ENCODE measurements at regions not wholly inside any gene's neighbourhood (a gene's known extent, or its start where the extent isn't known, plus 50 kb on each side); places are given as distances from the start of the nearest gene placed in this dataset.

DNA sequence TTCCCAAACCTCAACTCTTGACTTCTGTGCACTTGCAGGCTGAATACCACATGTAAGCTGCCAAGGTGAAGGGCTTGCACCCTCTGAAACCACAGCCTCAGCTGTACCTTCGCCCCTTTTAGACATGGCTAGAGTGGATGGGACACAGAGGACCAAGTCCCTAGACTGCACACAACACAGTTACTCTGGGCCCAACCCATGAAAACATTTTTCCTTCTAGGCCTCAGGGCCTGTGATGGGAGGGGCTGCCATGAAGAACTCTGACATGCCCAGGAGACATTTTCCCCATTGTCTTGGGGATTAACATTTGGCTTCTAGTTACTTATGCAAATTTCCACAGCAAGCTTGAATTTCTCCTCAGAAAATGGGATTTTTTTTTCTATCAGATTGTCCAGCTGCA, 331.0 kb upstream of the RGMB start:
- TF ChIP-seq POLR2AphosphoS5 (IDR thresholded peaks at IDR 0.05) (no peak), EP300 (conservative IDR thresholded peaks at IDR 0.05; ENCODE audit: poor library complexity, severe bottlenecking) (no peak), EZH2 (IDR thresholded peaks at IDR 0.05; ENCODE audit: borderline replicate concordance, insufficient read depth, low read length, poor library complexity, severe bottlenecking) (no peak), TAF1 (IDR thresholded peaks at IDR 0.05; ENCODE audit: low read depth) (no peak), MXI1 (conservative IDR thresholded peaks at IDR 0.05; ENCODE audit: poor library complexity, severe bottlenecking) (no peak), RAD21 (conservative IDR thresholded peaks at IDR 0.05) (no peak)
- TF ChIP-seq, protein P1, sequence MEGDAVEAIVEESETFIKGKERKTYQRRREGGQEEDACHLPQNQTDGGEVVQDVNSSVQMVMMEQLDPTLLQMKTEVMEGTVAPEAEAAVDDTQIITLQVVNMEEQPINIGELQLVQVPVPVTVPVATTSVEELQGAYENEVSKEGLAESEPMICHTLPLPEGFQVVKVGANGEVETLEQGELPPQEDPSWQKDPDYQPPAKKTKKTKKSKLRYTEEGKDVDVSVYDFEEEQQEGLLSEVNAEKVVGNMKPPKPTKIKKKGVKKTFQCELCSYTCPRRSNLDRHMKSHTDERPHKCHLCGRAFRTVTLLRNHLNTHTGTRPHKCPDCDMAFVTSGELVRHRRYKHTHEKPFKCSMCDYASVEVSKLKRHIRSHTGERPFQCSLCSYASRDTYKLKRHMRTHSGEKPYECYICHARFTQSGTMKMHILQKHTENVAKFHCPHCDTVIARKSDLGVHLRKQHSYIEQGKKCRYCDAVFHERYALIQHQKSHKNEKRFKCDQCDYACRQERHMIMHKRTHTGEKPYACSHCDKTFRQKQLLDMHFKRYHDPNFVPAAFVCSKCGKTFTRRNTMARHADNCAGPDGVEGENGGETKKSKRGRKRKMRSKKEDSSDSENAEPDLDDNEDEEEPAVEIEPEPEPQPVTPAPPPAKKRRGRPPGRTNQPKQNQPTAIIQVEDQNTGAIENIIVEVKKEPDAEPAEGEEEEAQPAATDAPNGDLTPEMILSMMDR (IDR thresholded peaks at IDR 0.05; ENCODE audit: poor library complexity, severe bottlenecking) = no peak
- TF ChIP-seq, protein P2, sequence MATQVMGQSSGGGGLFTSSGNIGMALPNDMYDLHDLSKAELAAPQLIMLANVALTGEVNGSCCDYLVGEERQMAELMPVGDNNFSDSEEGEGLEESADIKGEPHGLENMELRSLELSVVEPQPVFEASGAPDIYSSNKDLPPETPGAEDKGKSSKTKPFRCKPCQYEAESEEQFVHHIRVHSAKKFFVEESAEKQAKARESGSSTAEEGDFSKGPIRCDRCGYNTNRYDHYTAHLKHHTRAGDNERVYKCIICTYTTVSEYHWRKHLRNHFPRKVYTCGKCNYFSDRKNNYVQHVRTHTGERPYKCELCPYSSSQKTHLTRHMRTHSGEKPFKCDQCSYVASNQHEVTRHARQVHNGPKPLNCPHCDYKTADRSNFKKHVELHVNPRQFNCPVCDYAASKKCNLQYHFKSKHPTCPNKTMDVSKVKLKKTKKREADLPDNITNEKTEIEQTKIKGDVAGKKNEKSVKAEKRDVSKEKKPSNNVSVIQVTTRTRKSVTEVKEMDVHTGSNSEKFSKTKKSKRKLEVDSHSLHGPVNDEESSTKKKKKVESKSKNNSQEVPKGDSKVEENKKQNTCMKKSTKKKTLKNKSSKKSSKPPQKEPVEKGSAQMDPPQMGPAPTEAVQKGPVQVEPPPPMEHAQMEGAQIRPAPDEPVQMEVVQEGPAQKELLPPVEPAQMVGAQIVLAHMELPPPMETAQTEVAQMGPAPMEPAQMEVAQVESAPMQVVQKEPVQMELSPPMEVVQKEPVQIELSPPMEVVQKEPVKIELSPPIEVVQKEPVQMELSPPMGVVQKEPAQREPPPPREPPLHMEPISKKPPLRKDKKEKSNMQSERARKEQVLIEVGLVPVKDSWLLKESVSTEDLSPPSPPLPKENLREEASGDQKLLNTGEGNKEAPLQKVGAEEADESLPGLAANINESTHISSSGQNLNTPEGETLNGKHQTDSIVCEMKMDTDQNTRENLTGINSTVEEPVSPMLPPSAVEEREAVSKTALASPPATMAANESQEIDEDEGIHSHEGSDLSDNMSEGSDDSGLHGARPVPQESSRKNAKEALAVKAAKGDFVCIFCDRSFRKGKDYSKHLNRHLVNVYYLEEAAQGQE (IDR thresholded peaks at IDR 0.05; ENCODE audit: borderline replicate concordance) = no peak
